PC-9 (cell line): ENCODE measurements at regions not wholly inside any gene's neighbourhood (a gene's known extent, or its start where the extent isn't known, plus 50 kb on each side); places are given as distances from the start of the nearest gene placed in this dataset.

Source experiments
- BruUV-seq: library from RNA; stranded (reverse); fragments of 400-500 nt; replicated peaks from 2 replicates; lab custom pipeline; 2021; lab: Mats Ljungman, UMichigan
- CTCF ChIA-PET: fragments of 300-600 bp; sonication (Branson Sonifier 250); formaldehyde crosslinking; loops from one replicate; lab custom pipeline; 2022; ENCODE audit warnings: antibody characterized with exemption; lab: Charles Lee
- POLR2A ChIA-PET: fragments of 300-600 bp; sonication (Branson Sonifier 250); formaldehyde crosslinking; loops from one replicate; lab custom pipeline; 2022; ENCODE audit warnings: antibody characterized with exemption; ENCODE audit not compliant: unreplicated experiment; lab: Charles Lee
- DNase-seq, 2 experiments: peaks; one replicate each; pipeline versions ENCODE4 v3.0.0 to v3.0.0-alpha.2; 2015 to 2022; ENCODE audit warnings: mixed read lengths in 1 of 2
- H2AFZ ChIP-seq: fragments of 200-600 bp; sonication (generic); 2 replicates; pipeline ENCODE4 v1.8.1; 2017; ENCODE audit warnings: antibody characterized with exemption
- H3F3A ChIP-seq: fragments of 200-600 bp; sonication (generic); 2 replicates; pipeline ENCODE4 v1.8.1; 2017; ENCODE audit warnings: antibody characterized with exemption, mild to moderate bottlenecking, low read depth; ENCODE audit not compliant: insufficient read depth
- H3K27ac ChIP-seq: fragments of 200-600 bp; sonication (generic); 2 replicates; pipeline ENCODE4 v1.6.1; 2016; ENCODE audit warnings: mixed run types
- H3K27me3 ChIP-seq: fragments of 200-600 bp; sonication (generic); 2 replicates; pipeline ENCODE4 v1.6.1; 2016; ENCODE audit warnings: low read depth, mixed run types; ENCODE audit not compliant: insufficient read depth
- H3K36me3 ChIP-seq: fragments of 200-600 bp; sonication (generic); 2 replicates; pipeline ENCODE4 v1.6.1; 2016; ENCODE audit warnings: low read depth, mixed run types
- H3K4me1 ChIP-seq: fragments of 200-600 bp; sonication (generic); replicated peaks from 2 replicates; pipeline ENCODE4 v1.6.1; 2016; ENCODE audit warnings: mixed run types; ENCODE audit not compliant: insufficient read depth
- H3K4me2 ChIP-seq: fragments of 200-600 bp; sonication (generic); 2 replicates; pipeline ENCODE4 v1.6.1; 2017; ENCODE audit warnings: mixed run types
- H3K4me3 ChIP-seq: fragments of 200-600 bp; sonication (generic); 2 replicates; pipeline ENCODE4 v1.6.1; 2016; ENCODE audit warnings: mixed run types
- H3K79me2 ChIP-seq: fragments of 200-600 bp; sonication (generic); 2 replicates; pipeline ENCODE4 v1.6.1; 2017; ENCODE audit warnings: low read depth, mixed run types
- H3K9me2 ChIP-seq: fragments of 200-600 bp; sonication (generic); 2 replicates; pipeline ENCODE4 v1.8.1; 2017; ENCODE audit warnings: mild to moderate bottlenecking; ENCODE audit not compliant: insufficient read depth
- H3K9me3 ChIP-seq: fragments of 200-600 bp; sonication (generic); 2 replicates; pipeline ENCODE4 v1.8.1; 2016; ENCODE audit warnings: low read depth; ENCODE audit not compliant: insufficient read depth
- H4K20me1 ChIP-seq: fragments of 200-600 bp; sonication (generic); 2 replicates; pipeline ENCODE4 v1.8.1; 2017; ENCODE audit not compliant: insufficient read depth
- CTCF ChIP-seq: fragments of 200-600 bp; sonication (generic); conservative IDR thresholded peaks from 2 replicates; pipeline ENCODE4 v1.6.1; 2017; ENCODE audit warnings: mixed run types, antibody characterized with exemption, mild to moderate bottlenecking, moderate library complexity
- EZH2 ChIP-seq: fragments of 200-600 bp; sonication (generic); IDR thresholded peaks from 2 replicates; pipeline ENCODE4 v1.8.0; 2017; ENCODE audit warnings: antibody characterized with exemption, low read depth
- intact Hi-C: fragments of 100-400 bp; cut with micrococcal nuclease; formaldehyde crosslinking; loops from one replicate; pipeline ENCODE4 v1.10.0; 2022; ENCODE audit not compliant: unreplicated experiment

DNA sequence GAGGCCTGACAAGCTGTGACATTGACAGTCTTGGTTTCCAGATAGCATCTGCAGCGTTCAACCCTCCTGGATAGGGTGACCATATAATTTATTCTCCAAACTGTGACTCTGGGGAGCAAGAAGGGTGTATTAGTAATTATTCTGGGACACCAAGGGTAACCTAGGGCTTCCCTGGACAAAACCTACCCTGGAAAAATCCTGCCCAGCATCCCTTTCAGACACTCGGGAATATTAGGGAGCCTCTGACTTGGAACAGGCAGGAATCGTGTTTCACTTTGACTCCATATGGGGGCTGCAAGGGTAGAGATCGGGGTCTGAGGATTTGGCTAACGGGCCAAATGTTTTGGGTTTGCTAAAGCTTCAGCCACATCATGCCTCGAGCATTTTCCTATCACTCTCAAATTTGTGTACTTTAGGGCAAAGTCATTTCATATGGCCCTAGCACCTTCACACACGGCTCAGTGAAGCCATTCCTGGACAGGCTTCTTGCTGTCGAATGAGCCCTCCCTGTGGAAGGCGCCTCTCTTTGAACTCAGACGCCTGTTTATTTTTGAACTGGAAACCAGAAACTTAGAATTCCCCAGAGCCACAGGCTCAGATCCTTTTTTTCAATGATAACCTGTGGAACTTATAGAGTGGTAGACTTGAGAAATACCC lies 129.9 kb downstream of the DDX1 start:
- Histone ChIP-seq H3K4me2 (no peak overlapping the region), H3K79me2 (no peaks in the 10 kb centered on the region), H3K4me1 (no peaks in the 10 kb centered on the region), H3K27ac (no peak overlapping the region), H3F3A (no peaks in the 10 kb centered on the region), H3K27me3 (peaks cover 98% of the 10 kb centered on the region), H3K36me3 (no peaks in the 10 kb centered on the region), H3K9me2 (no peaks in the 10 kb centered on the region), H3K9me3 (no peaks in the 10 kb centered on the region; the same call in 1 of the 2 replicates), H3K4me3 (no peak overlapping the region), H4K20me1 (no peaks in the 10 kb centered on the region), H2AFZ (no peak overlapping the region)
- no peak for DNase-seq
- BruUV-seq, result no TSS peak
- TF ChIP-seq CTCF (no peak), EZH2 (no peak)
- ChIA-PET POLR2A (no interaction called here), CTCF (no interaction called here)
- intact Hi-C loops, result no loop called here

DNA sequence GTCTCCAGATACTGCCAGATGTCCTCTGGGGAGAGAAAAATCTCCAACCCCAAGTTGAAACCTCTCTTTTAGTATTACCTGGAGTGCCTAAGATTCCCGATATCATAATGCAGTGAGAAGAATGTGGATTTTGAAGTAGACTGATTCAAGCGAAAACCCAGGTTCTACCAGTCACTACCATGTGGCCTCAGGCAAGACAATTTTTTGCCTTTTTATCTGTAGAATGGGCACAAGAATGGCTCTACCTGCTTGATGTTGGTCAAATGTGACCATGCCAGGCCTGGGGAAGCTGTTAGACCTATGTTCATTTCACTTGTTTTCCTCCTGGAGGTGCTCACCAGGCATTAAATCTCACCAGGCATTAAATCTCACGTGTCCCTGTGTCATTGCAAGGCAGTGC lies 131.3 kb downstream of the DDX1 start:
- intact Hi-C loops, result no loop called here
- Histone ChIP-seq H4K20me1 (no peaks in the 10 kb centered on the region), H3K27ac (no peak overlapping the region), H3F3A (no peaks in the 10 kb centered on the region), H3K9me2 (no peaks in the 10 kb centered on the region), H3K79me2 (no peaks in the 10 kb centered on the region), H3K27me3 (peaks cover 98% of the 10 kb centered on the region), H2AFZ (no peak overlapping the region), H3K4me3 (no peak overlapping the region), H3K4me2 (no peak overlapping the region), H3K4me1 (no peaks in the 10 kb centered on the region), H3K36me3 (no peaks in the 10 kb centered on the region), H3K9me3 (no peaks in the 10 kb centered on the region; the same call in 1 of the 2 replicates)
- POLR2A ChIA-PET, result no interaction called here
- CTCF ChIA-PET, result no interaction called here
- no peak for TF ChIP-seq CTCF
- no peak for TF ChIP-seq EZH2
- no peak for DNase-seq
- no TSS peak for BruUV-seq

GRCh38 chr2:15724235-15724634 lies 132.6 kb downstream of the DDX1 start:
- CTCF ChIA-PET, result no interaction called here
- no peak for DNase-seq
- H3K4me1 ChIP-seq, result no peaks in the 10 kb centered on the region
- TF ChIP-seq EZH2, result no peak
- no peak for TF ChIP-seq CTCF
- peaks cover 98% of the 10 kb centered on the region for H3K27me3 ChIP-seq
- H3K9me2 ChIP-seq, result no peaks in the 10 kb centered on the region
- no peaks in the 10 kb centered on the region for H3K79me2 ChIP-seq
- no peaks in the 10 kb centered on the region for H4K20me1 ChIP-seq
- intact Hi-C loops, result no loop called here
- H3K27ac ChIP-seq, result no peak overlapping the region
- H3K4me3 ChIP-seq, result no peak overlapping the region
- H3K36me3 ChIP-seq, result no peaks in the 10 kb centered on the region
- no TSS peak for BruUV-seq
- no peaks in the 10 kb centered on the region for H3F3A ChIP-seq
- H3K9me3 ChIP-seq, result no peaks in the 10 kb centered on the region; the same call in 1 of the 2 replicates
- H2AFZ ChIP-seq, result no peak overlapping the region
- POLR2A ChIA-PET, result no interaction called here
- no peak overlapping the region for H3K4me2 ChIP-seq
